KG1 (cell line): ENCODE measurements at regions not wholly inside any gene's neighbourhood (a gene's known extent, or its start where the extent isn't known, plus 50 kb on each side); places are given as distances from the start of the nearest gene placed in this dataset.
A peak's percentile ranks its signal among the peaks of the same experiment; 100 is the strongest.

Experiments used
- DNase-seq: peaks from one replicate; lab custom pipeline; 2025; lab: John Stamatoyannopoulos, UW

DNA sequence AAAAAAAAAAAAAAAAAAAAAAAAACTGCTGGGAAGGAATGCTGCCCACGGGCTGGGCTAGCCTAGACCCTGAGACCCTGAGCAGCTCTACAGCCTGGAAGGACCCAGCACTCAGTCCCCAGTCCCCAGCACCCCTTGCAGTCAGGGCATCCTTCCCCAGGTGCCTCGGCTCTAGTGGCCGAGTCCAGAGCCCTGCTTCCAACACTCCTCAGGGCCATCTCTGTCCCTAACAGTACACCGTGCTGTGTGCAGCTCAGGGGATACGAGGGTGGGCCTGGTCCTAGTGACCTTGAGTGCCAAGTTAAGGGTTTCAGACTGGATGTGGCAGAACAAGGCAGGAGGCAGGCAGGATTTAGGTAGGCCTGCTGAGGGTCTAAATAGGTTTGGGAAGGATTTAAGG, 50.2 kb upstream of the LRP8 start:
- DNase-seq: no peak

- DNase-seq: no peak
Observed at GRCh38 chr1:53378932-53379661, 51.2 kb upstream of the LRP8 start.

- no peak for DNase-seq
Observed at GRCh38 chr1:53379662-53380002, 51.8 kb upstream of the LRP8 start.

- no peak for DNase-seq
Observed at GRCh38 chr1:53380296-53380695, 52.4 kb upstream of the LRP8 start.

DNA sequence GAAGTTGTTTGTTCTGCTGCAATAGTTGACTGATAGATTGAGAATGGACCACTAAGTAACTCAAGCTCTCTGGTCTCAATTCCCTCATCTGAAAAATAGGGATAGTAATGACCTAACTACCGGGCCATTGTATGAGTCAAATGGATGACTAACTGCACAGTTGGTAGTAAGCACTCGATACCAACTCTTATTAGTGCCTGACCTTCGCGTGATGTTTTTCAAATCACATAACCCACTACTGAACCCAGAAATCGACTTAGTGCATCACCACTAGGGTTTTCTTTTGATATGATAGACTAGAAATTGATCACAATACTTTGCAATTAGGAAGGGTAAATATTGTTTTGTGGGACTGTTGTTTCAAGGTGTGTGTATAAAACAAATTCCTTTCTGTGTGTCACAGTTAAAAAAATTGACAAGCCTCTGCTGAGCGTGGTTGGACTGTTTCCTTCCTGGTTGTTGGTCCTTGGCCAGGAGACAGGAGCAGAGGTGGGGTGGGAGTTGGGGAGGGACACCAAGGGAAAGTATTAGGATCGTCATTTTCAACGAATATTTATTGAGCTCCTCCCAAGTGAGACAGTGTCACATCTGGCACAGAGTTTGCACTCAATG, 54.0 kb upstream of the LRP8 start:
- no peak for DNase-seq

GRCh38 chr1:53383136-53383870, 55.4 kb upstream of the LRP8 start:
- no peak for DNase-seq

- DNase-seq: no peak
Observed at GRCh38 chr1:53384796-53385195, 56.9 kb upstream of the LRP8 start.

- DNase-seq: no peak
Observed at GRCh38 chr1:53385276-53386225, 57.7 kb upstream of the LRP8 start.

DNA sequence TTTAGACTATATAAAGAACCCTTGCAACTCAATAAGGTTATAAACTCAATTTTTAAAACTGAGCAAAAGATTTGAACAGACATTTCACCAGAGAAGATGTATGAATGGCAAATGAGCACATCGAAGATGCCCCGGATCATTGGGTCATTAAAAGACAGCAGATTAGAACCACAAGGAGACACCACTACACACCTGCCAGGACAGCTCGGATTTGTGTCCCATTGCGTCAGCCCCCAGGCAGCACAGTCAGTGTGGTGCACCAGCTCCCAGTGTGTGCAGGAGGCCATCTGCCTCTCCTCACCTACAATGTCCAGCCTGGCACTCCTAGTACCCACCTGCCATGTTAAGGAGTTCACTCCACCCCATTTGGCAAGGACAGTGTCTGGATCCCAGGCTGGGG, 61.1 kb upstream of the LRP8 start:
- no peak for DNase-seq

DNA sequence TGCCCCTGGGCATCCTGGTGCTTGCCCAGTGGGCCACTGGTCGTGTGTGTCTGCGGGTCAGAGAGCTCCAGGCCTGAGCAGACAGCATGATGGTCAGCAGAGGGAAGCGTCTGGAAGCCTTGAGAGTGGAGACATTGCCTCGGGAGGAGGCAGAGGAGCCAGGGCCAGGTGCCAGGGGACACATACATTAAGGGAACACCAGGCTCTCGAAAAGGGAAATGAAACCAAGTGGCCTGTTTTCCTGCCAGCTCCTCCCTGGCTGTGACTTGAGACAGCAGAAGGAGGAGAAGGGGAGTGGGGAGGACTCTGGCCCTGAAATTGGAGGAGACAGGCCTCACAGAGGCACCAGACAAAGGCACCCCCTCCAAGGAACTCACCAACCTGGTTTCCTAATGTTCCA, 62.4 kb upstream of the LRP8 start:
- DNase-seq: no peak

DNA sequence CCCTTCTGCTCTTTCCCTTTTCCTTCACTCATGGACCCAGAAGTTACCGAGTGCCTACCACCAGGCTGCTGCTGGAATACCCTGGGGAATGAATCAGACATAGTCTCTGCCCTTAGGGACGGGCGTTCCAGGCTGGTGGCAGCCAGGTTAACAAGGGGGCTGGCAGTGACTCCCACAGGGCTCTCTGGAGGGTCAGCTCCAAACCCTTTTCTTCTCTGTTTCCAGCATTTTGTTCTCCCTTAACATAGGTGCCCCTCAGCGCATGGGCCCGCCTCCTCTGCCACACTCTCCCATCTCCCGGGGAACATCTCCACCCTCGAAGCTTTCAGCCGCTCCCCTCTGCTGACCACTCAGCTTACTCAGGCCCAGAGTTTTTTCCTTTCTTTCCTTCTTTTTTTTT, 62.9 kb upstream of the LRP8 start:
- DNase-seq: no peak

- no peak for DNase-seq
Observed at GRCh38 chr1:53391296-53391695, 63.4 kb upstream of the LRP8 start.

DNA sequence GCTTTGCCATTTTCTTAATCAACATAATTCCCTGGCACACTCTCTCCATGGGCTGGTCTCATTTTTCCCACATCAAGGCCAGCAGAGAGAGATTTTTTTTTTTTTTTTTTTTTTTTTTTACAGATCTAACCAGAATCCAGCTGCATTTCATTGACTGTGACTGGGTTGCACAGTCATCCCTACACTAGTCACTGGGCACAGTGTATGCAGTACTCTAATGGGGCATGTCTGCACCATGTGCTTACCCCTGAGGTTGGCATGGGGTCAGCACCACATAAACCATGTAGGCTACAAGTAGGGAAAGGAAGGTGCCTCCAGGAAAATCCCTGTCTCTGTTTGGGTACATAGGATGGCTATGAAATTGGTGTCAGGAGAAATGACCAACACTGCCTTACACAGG, 64.1 kb upstream of the LRP8 start:
- DNase-seq: no peak

DNA sequence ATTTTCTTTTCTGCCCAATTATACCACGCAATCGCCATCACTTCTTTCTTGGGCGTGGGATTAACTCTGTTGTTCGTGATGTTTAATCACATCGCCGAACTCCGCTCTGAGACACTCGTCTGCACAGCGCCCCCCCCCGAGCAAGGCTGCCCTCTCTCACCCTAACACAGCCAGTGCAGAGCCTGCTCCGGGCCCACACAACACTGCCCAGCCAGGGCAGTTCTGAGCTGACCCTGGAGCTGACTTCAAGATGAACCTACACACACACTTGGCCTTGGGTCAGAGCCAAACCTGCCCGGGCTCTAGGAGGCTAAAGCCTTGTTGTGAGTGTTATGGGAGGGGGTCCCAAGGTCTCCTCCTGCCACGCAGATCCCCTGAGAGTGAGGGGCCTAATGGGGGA, 64.6 kb upstream of the LRP8 start:
- DNase-seq: no peak

GRCh38 chr1:53393325-53393792, 65.5 kb upstream of the LRP8 start:
- peak; percentile 6 for DNase-seq

DNA sequence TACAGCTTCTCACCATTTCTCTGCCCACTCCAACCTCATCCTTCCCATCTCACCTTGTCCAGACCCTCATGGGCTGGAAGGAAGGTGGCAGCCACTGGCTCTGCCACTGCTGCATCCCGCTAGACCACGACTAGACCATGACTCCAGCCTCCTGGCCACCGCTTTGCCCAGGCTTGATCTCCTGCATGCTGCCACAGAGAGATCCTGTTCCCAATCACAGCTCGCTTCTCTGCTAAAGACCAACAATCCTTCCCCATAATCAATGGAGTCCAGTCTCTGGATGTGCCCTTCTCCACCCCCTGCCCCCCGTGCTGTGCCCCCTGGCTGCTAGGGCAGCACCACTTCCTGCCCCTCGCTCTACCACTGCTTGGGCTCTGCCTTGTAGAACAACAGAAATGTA, 64.9 kb upstream of the DMRTB1 start:
- DNase-seq: no peak

DNA sequence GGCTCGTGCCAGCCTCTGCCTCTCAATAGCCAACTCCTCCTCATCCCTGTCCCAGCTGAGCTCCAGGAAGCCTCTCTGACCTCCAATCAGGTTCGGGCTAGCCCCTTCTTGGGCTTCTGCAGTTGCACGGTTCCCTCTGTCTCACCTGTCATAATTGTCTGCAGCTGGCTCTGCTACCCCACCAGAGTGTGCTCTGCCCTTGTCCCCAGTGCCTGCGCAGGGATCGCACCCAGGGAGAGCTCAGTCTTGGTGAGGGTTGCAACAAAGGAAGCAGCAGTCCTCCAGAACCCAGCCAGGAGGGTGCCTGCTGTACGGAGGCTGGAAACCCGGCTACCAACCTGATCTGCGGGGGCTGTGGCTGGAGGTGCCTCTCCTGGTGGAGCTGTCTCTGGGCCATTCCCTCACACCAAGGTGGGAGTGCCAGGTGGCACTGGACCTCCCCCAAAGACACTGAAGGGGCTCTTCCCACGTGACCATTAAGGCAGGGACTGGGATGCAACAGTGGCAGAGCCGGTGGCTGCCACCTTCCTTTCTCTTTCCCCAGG, 63.5 kb upstream of the DMRTB1 start:
- DNase-seq: no peak

DNA sequence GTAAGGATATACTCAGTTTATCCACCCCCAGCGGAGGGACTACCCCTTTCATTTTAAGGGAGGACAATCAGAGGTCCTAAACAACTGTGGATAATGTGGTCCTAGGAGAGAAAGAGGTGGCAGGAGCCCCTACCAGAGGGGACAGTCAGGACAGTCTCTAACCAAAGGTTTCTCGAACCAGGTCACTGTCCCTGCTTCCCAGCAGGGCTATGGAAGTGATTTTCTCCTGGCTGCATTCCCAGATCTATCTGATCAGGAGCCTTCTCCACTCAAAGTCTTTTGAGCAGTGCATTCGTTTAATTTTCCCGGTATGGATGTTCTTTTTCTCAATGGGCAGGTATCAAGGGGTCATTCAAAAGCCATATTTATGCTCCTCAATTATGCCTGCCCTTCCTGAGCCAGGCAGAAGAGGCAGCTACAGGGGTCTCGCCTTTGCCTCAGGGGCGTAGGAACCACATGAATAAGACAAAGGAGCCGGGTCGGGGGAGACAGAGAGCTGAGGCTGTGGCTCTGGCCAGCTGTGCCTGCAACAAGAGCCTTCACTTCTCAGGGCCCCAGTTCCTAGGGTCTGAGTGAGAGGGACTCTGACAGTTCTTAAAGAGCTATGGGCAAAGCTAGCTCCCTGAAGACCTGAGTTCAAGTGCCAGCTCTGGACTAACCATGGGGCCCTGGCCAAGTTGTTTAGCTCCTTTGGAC, 62.5 kb upstream of the DMRTB1 start:
- DNase-seq: no peak

- DNase-seq: no peak
Observed at GRCh38 chr1:53398091-53398490, 61.1 kb upstream of the DMRTB1 start.

GRCh38 chr1:53398576-53399365, 60.4 kb upstream of the DMRTB1 start:
- DNase-seq: no peak
